CD4-positive, alpha-beta T cell treated with Interleukin-17A for 1 hour (primary cell): ENCODE measurements at regions not wholly inside any gene's neighbourhood (a gene's known extent, or its start where the extent isn't known, plus 50 kb on each side); places are given as distances from the start of the nearest gene placed in this dataset.
"Not testable (repeated sequence)": the region's sequence is repeated elsewhere in the genome, so short reads cannot be mapped to it uniquely, and the experiment has no call there.

Source experiments
- DNase-seq: peaks from one replicate; pipeline ENCODE4 v3.0.0-alpha.2; 2020

- DNase-seq = not testable (repeated sequence)
These were observed 938.7 kb downstream of the NLGN4X start for GRCh38 chrX:5289949-5290348.

DNA sequence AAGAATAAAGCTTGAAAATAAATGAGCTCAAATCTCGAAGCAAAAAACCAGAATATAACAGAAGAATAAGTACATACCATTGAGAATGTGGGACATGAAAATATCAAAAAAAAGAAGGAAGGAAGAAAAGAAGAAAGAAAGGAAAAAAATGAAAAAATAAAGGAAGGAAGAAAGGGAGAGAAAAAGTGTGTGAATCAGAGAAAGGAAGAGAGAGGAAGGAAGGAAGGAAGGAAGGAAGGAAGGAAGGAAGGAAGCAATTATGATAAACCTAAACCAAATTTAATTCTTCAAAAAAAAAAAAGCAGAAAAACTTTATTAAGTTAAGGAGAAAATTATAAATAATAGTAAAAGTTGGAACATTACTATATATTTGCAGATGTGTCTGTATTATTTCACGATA is 949.8 kb downstream of the NLGN4X start:
- no peak for DNase-seq

GRCh38 chrX:5265324-5265850 is 963.3 kb downstream of the NLGN4X start:
- DNase-seq = no peak

GRCh38 chrX:5250106-5250505 is 978.6 kb downstream of the NLGN4X start:
- no peak for DNase-seq

DNA sequence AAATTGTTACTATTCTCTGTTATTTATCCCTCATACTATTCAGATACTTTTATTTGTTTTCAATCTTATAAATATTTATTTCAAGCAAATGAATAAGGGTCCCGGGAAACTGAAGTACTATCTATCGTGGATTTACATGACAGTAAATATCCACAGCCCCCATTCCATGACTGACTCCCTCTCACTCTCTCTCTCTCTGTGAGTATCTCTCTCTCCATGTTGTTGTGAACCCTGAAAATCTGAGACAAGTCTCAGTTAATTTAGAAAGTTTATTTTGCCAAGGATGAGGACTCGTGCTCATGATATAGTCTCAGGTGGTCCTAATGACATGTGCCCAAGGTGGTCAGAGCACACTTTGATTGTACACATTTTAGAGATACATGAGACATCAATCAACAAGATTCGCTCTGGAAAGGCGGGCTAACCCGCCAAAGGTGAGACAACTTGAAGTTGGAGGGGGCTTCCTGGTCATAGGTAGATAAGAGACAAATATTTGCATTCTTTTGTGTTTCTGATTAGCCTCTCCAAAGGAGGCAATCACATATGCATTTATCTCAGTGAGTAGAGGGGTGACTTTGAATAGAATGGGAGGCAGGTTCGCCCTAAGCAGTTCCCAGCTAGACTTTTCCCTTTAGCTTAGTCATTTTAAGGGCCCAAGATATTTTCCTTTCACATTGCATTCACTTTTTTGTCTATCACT is 986.4 kb downstream of the NLGN4X start:
- DNase-seq = no peak

- DNase-seq = no peak
These were observed 991.9 kb downstream of the NLGN4X start for GRCh38 chrX:5236749-5237148.

DNA sequence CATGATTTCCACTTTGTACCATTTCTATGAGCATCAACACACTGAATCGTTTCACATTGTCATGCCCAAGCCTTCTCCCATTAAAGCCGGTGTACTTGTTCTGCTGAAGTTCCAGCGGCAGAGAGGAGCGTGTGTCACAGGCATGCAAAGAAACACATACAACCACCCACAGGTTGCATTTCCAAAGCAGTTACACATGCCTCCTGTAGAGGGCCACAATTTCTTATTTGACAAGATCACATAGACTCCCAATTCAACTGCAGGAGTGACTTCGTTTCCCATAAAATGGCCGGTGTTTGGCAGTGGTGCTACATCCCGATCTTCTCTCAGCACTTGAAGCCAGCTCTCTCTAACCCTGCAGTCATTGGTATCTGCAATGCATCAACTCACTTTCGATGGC is 992.6 kb downstream of the NLGN4X start:
- no peak for DNase-seq

- no peak for DNase-seq
These were observed 994.8 kb downstream of the NLGN4X start for GRCh38 chrX:5233830-5234229.

GRCh38 chrX:5220421-5220820 is 1008.2 kb downstream of the NLGN4X start:
- DNase-seq = no peak

GRCh38 chrX:5194806-5195205 is 1033.9 kb downstream of the NLGN4X start:
- no peak for DNase-seq

- DNase-seq = no peak
These were observed 1048.4 kb downstream of the NLGN4X start for GRCh38 chrX:5180135-5180741.

DNA sequence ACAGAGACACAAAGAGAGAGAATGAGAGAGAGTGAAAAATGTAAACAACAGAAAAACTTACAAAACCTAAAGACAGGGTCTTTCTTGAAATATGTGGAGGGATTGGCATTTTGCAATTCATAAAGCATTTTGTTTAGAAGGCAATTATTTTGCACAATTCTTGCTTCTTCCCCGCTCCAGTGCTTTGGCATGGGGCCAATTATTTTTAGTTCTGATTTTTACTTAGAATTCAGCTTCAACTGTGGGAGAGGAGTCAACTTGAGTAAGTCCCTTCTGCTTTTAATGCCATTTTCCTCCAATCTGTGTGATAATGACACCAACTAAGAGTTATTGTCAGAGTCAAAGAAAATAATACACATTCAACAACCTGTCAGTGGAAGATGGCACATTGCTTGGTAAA is 1051.9 kb downstream of the NLGN4X start:
- DNase-seq = no peak

DNA sequence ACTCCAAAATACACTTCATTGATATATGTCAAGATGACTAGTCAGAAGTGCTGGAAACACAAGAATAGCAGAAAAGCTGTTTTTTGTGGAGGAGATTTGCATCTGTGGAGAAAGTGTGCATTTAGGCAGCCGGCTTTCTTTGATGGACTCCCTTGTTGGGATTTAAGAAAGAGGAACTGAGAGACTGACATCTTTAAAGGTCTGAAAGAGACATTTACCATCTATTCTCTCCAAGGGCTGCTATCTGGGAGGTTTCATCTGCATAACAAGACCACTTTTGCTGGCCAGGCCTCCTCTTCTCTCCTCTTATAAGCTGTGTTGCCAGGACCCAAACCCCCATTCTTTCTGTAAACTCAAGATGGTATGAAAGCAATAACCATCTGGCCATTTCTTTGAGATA is 1065.0 kb downstream of the NLGN4X start:
- DNase-seq = no peak

- DNase-seq = no peak
These were observed 1073.4 kb downstream of the NLGN4X start for GRCh38 chrX:5155301-5155700.

DNA sequence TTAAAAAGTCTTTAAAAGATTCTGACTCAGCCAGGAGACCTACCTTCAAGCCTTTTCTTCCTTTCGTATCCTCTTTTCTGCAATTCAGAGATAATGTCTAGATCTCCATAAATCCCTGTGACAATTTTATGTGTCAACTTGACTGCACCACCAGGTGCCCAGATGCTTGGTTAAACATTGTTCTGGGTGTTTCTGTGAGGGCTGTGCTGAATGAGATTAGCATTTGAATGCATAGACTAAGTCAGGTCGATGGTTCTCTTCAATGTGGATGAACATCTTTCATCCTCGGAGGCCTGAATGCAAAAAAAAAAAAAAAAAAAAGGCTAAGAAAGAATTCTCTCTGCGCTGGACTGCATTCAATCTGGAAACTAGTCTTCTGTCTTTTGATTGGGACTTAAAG is 1082.7 kb downstream of the NLGN4X start:
- no peak for DNase-seq

DNA sequence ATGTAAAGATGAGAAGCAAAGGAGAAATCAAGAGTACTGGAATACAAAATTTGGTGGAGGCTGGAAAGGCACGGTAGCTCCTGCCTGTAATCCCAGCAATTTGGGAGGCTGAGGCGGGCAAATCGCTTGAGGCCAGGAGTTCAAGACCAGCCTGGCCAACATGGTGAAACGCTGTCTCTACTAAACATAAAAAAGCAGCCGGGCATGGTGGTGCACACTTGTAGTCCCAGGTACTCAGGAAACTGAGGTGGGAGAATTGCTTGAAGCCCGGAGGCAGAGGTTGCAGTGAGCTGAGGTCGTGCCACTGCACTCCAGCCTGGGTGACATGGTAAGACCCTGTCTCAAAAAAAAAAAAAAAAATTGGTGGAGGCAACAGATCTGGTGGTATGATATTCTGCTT is 1086.0 kb downstream of the NLGN4X start:
- no peak for DNase-seq

- DNase-seq = no peak
These were observed 1106.4 kb downstream of the NLGN4X start for GRCh38 chrX:5122181-5122678.

DNA sequence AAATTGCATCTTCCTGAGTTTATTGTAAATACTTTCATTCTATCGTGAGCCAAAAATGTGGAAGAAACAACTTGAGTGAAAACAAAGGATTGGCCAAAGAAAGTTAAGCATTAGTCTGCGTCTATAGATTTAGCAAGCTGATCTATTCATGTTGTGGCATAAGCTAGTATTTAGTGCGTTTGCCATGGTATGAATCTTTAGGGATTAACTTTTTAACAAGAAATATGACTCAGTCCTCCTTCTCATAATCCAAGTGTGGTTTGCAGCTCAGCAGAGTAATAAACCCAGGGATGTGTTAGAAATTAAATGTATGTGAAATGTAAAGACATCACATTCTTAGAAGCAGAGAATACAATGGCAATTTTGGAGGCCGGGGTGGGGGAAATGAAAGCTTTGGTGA is 1110.9 kb downstream of the NLGN4X start:
- no peak for DNase-seq

DNA sequence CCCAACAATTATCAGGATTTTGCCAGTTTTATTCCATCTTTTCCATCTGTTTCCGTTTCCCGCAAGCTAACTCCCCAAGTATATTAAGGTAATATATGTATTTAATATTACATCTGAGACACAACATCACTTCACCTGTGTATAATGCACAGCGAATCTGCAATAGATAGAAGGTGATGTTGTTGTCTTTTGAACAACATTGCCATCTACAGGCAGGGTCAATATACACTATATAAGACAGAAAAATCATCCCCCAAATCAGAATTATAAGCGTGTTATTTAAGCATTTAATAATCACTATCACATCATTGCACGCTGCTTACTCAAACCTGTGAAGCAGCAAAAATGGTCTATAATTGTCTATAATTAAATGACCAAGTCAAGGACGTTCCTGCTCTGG is 1115.5 kb downstream of the NLGN4X start:
- DNase-seq = no peak

DNA sequence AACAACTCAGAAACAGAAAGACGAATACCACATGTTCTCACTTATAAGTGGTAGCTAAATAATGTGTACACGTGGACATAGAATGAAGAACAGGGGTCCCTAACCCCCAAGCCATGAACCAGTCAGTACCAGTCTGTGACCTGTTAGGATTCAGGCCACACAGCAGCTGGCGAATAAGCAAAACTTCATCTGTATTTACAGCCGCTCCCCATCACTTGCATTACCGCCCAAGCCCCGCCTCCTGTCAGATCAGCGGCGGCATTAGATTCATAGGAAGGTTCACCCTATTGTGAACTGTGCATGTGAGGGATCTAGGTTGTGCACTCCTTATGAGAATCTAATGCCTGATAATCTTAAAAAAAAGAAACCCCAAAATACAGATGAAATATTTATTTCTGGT is 1128.7 kb downstream of the NLGN4X start:
- no peak for DNase-seq

GRCh38 chrX:5086388-5086787 is 1142.3 kb downstream of the NLGN4X start:
- no peak for DNase-seq

- DNase-seq = no peak
These were observed 1144.4 kb downstream of the NLGN4X start for GRCh38 chrX:5084279-5084678.

GRCh38 chrX:5082705-5083104 is 1146.0 kb downstream of the NLGN4X start:
- DNase-seq = no peak

DNA sequence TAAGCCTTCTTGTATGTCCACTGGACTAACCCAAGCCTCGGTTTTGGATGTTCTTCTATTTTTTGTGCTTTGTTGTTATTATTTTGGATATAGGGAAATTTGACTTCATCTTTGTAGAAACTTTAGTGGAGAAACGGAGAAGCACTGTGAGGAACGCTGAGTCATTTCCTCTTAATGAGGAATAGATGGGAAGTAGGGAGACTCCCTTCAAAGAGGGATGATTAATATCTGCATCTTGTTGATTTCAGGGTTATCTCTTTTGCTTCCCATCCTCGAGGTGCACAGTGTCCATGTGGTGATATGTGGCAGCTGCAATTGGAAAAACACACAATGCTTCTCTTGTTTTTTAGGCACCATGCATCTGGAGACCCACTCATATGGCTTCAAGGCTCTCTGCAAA is 1147.9 kb downstream of the NLGN4X start:
- no peak for DNase-seq

GRCh38 chrX:5068550-5068949 is 1160.1 kb downstream of the NLGN4X start:
- no peak for DNase-seq
